ENCODE measurements at regions not wholly inside any gene's neighbourhood (a gene's known extent, or its start where the extent isn't known, plus 50 kb on each side); places are given as distances from the start of the nearest gene placed in this dataset.

GRCh38 chr5:89444088-89444487, 561.1 kb upstream of the MEF2C start:
- Histone ChIP-seq H3K79me2 (replicated peaks; ENCODE audit: insufficient read depth, low read length) (no peaks in the 10 kb centered on the region), H3K4me2 (ENCODE audit: low read length) (no peak overlapping the region), H3K36me3 (ENCODE audit: insufficient read depth, low read length) (no peaks in the 10 kb centered on the region), H3K9me2 (ENCODE audit: insufficient read depth, low read length) (no peaks in the 10 kb centered on the region), H3K9ac (ENCODE audit: low read length) (no peak overlapping the region), H3F3A (ENCODE audit: insufficient read depth, low read length, poor library complexity, severe bottlenecking) (no peaks in the 10 kb centered on the region), H2AFZ (ENCODE audit: low read depth, low read length) (no peak overlapping the region), H3K4me3 (ENCODE audit: low read length) (no peak overlapping the region), H3K9me3 (ENCODE audit: low read length) (no peaks in the 10 kb centered on the region), H4K20me1 (ENCODE audit: insufficient read depth) (no peaks in the 10 kb centered on the region), H3K27ac (ENCODE audit: low read length) (no peak overlapping the region), H3K27me3 (ENCODE audit: insufficient read depth, low read depth, low read length) (no peaks in the 10 kb centered on the region)
- TF ChIP-seq REST (IDR thresholded peaks at IDR 0.05; ENCODE audit: borderline replicate concordance) = no peak

- H3K27me3 ChIP-seq (ENCODE audit: insufficient read depth, low read depth, low read length) = no peaks in the 10 kb centered on the region
- H3K4me2 ChIP-seq (ENCODE audit: low read length) = no peak overlapping the region
- no peaks in the 10 kb centered on the region for H3K9me2 ChIP-seq (ENCODE audit: insufficient read depth, low read length)
- TF ChIP-seq SMC3 (conservative IDR thresholded peaks at IDR 0.05; ENCODE audit: poor library complexity) (no peak), TAF1 (IDR thresholded peaks at IDR 0.05; ENCODE audit: low read depth) (no peak)
- H2AFZ ChIP-seq (ENCODE audit: low read depth, low read length) = no peak overlapping the region
- no peaks in the 10 kb centered on the region for H3F3A ChIP-seq (ENCODE audit: insufficient read depth, low read length, poor library complexity, severe bottlenecking)
- H3K36me3 ChIP-seq (ENCODE audit: insufficient read depth, low read length) = no peaks in the 10 kb centered on the region
- H4K20me1 ChIP-seq (ENCODE audit: insufficient read depth) = no peaks in the 10 kb centered on the region
- H3K4me3 ChIP-seq (ENCODE audit: low read length) = no peak overlapping the region
- H3K79me2 ChIP-seq (replicated peaks; ENCODE audit: insufficient read depth, low read length) = no peaks in the 10 kb centered on the region
- H3K9me3 ChIP-seq (ENCODE audit: low read length) = no peaks in the 10 kb centered on the region
- no peak overlapping the region for H3K9ac ChIP-seq (ENCODE audit: low read length)
- H3K27ac ChIP-seq (ENCODE audit: low read length) = no peak overlapping the region
Measured at GRCh38 chr5:89443508-89443907, 560.5 kb upstream of the MEF2C start.

GRCh38 chr5:89441965-89442364, 559.0 kb upstream of the MEF2C start:
- no peaks in the 10 kb centered on the region for H3K9me2 ChIP-seq (ENCODE audit: insufficient read depth, low read length)
- TF ChIP-seq SMC3 (conservative IDR thresholded peaks at IDR 0.05; ENCODE audit: poor library complexity) = no peak
- TF ChIP-seq CTCF (IDR thresholded peaks at IDR 0.05; ENCODE audit: poor library complexity, severe bottlenecking) = no peak
- no peak for TF ChIP-seq RAD21 (conservative IDR thresholded peaks at IDR 0.05)
- TF ChIP-seq REST (IDR thresholded peaks at IDR 0.05; ENCODE audit: borderline replicate concordance) = no peak
- no peak for TF ChIP-seq TAF1 (IDR thresholded peaks at IDR 0.05; ENCODE audit: low read depth)
- TF ChIP-seq EZH2 (IDR thresholded peaks at IDR 0.05; ENCODE audit: borderline replicate concordance, insufficient read depth, low read length, poor library complexity, severe bottlenecking) = no peak
- TF ChIP-seq MXI1 (conservative IDR thresholded peaks at IDR 0.05; ENCODE audit: poor library complexity, severe bottlenecking) = no peak
- no peak for TF ChIP-seq POLR2AphosphoS5 (IDR thresholded peaks at IDR 0.05)
- TF ChIP-seq EP300 (conservative IDR thresholded peaks at IDR 0.05; ENCODE audit: poor library complexity, severe bottlenecking) = no peak
- no peak overlapping the region for H3K4me3 ChIP-seq (ENCODE audit: low read length)
- H4K20me1 ChIP-seq (ENCODE audit: insufficient read depth) = no peaks in the 10 kb centered on the region
- H3K79me2 ChIP-seq (replicated peaks; ENCODE audit: insufficient read depth, low read length) = no peaks in the 10 kb centered on the region
- no peaks in the 10 kb centered on the region for H3K9me3 ChIP-seq (ENCODE audit: low read length)
- H3K4me2 ChIP-seq (ENCODE audit: low read length) = no peak overlapping the region
- H3K9ac ChIP-seq (ENCODE audit: low read length) = no peak overlapping the region
- H3K36me3 ChIP-seq (ENCODE audit: insufficient read depth, low read length) = no peaks in the 10 kb centered on the region
- no peaks in the 10 kb centered on the region for H3F3A ChIP-seq (ENCODE audit: insufficient read depth, low read length, poor library complexity, severe bottlenecking)
- no peak overlapping the region for H3K27ac ChIP-seq (ENCODE audit: low read length)
- H2AFZ ChIP-seq (ENCODE audit: low read depth, low read length) = no peak overlapping the region
- no peaks in the 10 kb centered on the region for H3K27me3 ChIP-seq (ENCODE audit: insufficient read depth, low read depth, low read length)

Measured in neural cell (in vitro differentiated cells).